Spleen (tissue), 11 donors: ENCODE measurements at regions not wholly inside any gene's neighbourhood (a gene's known extent, or its start where the extent isn't known, plus 50 kb on each side); places are given as distances from the start of the nearest gene placed in this dataset.

Experiments
- DNase-seq: peaks from one replicate; pipeline ENCODE4 v3.0.0-alpha.2; 2020
- H3K27ac ChIP-seq, 8 donors: fragments of 200-600 bp; sonication (generic) in 7 of 8; 1 replicate in 4 of 8; 2 replicates in 4 of 8; pipeline versions ENCODE4 v1.5.0 to v1.8.0; 2016 to 2021; ENCODE audit warnings: inconsistent platforms in 4 of 8, mild to moderate bottlenecking in 4 of 8, moderate library complexity in 1 of 8
- H3K27me3 ChIP-seq, 7 donors: fragments of 200-600 bp; sonication (generic) in 6 of 7; replicated peaks in 1 of 7; 1 replicate in 4 of 7; 2 replicates in 3 of 7; pipeline versions ENCODE4 v1.5.0 to v1.8.0; 2016 to 2021; ENCODE audit warnings: inconsistent platforms in 3 of 7, mild to moderate bottlenecking in 1 of 7
- H3K36me3 ChIP-seq, 6 donors: fragments of 200-600 bp; sonication (generic) in 5 of 6; 1 replicate in 4 of 6; 2 replicates in 2 of 6; pipeline versions ENCODE4 v1.5.0 to v1.8.0; 2016 to 2021; ENCODE audit warnings: inconsistent platforms in 2 of 6
- H3K4me1 ChIP-seq, 6 donors: fragments of 200-600 bp; sonication (generic) in 5 of 6; 1 replicate in 3 of 6; 2 replicates in 3 of 6; pipeline versions ENCODE4 v1.5.0 to v1.8.0; 2016 to 2021; ENCODE audit warnings: inconsistent platforms in 3 of 6
- H3K4me3 ChIP-seq, 8 donors: fragments of 200-600 bp; sonication (generic) in 7 of 8; 1 replicate in 4 of 8; 2 replicates in 4 of 8; pipeline versions ENCODE4 v1.5.0 to v1.8.0; 2016 to 2021; ENCODE audit warnings: inconsistent platforms in 4 of 8, mild to moderate bottlenecking in 4 of 8, moderate library complexity in 2 of 8
- H3K9me3 ChIP-seq, 8 donors: fragments of 200-600 bp; sonication (generic) in 7 of 8; 1 replicate in 4 of 8; 2 replicates in 4 of 8; pipeline versions ENCODE4 v1.5.0 to v1.8.0; 2016 to 2021; ENCODE audit warnings: inconsistent platforms in 4 of 8
- POLR2A ChIP-seq, 3 donors: fragments of 450-650 bp; IDR thresholded peaks; one replicate each; pipeline ENCODE4 v1.5.1; 2017; ENCODE audit warnings: antibody characterized with exemption in 3 of 3, mild to moderate bottlenecking in 1 of 3
- POLR2AphosphoS5 ChIP-seq, 3 donors: sonication (generic); formaldehyde crosslinking; IDR thresholded peaks; one replicate each; pipeline ENCODE4 v1.5.1; 2017; ENCODE audit warnings: antibody characterized with exemption in 3 of 3
- WGBS, 5 donors: extraction: QIAGEN DNeasy Blood & Tissue Kit in 3 of 5; methylation state at CpG; one replicate each; pipeline versions ENCODE4 v1.1.5 to v1.1.7; 2013 to 2018; 5-methylcytosine and 5-hydroxymethylcytosine counted together
- intact Hi-C: fragments of 100-400 bp; cut with DNase I; formaldehyde crosslinking; loops from one replicate; pipeline ENCODE4 v1.15.0; 2023; ENCODE audit warnings: low total_unique reads
- TF ChIP-seq, protein P1 (sequence below), 11 experiments: fragments of 200-600 bp in 7 of 11; fragments of 450-650 bp in 4 of 11; sonication (generic) in 4 of 11; IDR thresholded peaks in 8 of 11; conservative IDR thresholded peaks in 3 of 11; 1 replicate in 7 of 11; 2 replicates in 4 of 11; pipeline versions ENCODE4 v1.4.0 to v1.8.0; 2016 to 2021; ENCODE audit warnings: antibody characterized with exemption in 11 of 11, inconsistent platforms in 4 of 11, mild to moderate bottlenecking in 1 of 11
- donor health status: healthy with polysubstance abuse.
- donor health status: DM: no; HTN: no; CAD: no; lungs with moderate emphysema.
- donor health status: DM: no; HTN: no; CAD: no.
- donor health status: Bipolar disorder and iron deficiency.
- donor health status: healthy.
- donor health status: DM: no; HTN: no; CAD: no.
- donor health status: DM: yes; HTN: yes; CAD: no.

DNA sequence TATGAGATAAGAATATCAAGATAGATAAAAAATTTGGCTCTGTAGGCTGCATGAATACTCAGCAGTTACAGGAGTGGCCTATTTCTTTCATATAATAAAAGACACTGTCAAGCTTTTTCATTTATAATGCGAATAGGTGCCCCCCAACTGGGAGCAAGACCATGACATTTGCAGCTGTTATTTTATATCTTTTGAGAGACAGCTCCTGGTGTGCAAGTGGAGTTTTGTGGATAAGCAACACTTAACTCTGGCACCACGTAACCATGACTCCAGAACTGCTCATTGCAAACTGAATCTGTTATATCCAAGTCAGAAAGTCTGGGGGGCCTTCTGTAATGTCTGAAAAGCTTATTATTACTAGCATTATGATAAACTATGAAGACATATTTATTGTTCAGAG is 1372.4 kb downstream of the C4orf33 start:
- no peaks in the 10 kb centered on the region for H3K4me1 ChIP-seq
- H3K36me3 ChIP-seq, result no peaks in the 10 kb centered on the region
- H3K4me3 ChIP-seq, result no peak overlapping the region
- H3K9me3 ChIP-seq, result no peaks in the 10 kb centered on the region
- TF ChIP-seq POLR2A (IDR thresholded peaks at IDR 0.05), result no peak
- no peak for TF ChIP-seq POLR2AphosphoS5 (IDR thresholded peaks at IDR 0.05)
- TF ChIP-seq, protein P1, sequence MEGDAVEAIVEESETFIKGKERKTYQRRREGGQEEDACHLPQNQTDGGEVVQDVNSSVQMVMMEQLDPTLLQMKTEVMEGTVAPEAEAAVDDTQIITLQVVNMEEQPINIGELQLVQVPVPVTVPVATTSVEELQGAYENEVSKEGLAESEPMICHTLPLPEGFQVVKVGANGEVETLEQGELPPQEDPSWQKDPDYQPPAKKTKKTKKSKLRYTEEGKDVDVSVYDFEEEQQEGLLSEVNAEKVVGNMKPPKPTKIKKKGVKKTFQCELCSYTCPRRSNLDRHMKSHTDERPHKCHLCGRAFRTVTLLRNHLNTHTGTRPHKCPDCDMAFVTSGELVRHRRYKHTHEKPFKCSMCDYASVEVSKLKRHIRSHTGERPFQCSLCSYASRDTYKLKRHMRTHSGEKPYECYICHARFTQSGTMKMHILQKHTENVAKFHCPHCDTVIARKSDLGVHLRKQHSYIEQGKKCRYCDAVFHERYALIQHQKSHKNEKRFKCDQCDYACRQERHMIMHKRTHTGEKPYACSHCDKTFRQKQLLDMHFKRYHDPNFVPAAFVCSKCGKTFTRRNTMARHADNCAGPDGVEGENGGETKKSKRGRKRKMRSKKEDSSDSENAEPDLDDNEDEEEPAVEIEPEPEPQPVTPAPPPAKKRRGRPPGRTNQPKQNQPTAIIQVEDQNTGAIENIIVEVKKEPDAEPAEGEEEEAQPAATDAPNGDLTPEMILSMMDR (IDR thresholded peaks at IDR 0.05 in 8 of 11, conservative IDR thresholded peaks at IDR 0.05 in 3 of 11), result no peak
- intact Hi-C loops, result no loop called here
- WGBS, 5 donors, result 66 to 83% (median 69%) methylated on average over 2 of the region's 2 CpGs
- no peak for DNase-seq
- no peak overlapping the region for H3K27ac ChIP-seq
- H3K27me3 ChIP-seq, result no peaks in the 10 kb centered on the region

DNA sequence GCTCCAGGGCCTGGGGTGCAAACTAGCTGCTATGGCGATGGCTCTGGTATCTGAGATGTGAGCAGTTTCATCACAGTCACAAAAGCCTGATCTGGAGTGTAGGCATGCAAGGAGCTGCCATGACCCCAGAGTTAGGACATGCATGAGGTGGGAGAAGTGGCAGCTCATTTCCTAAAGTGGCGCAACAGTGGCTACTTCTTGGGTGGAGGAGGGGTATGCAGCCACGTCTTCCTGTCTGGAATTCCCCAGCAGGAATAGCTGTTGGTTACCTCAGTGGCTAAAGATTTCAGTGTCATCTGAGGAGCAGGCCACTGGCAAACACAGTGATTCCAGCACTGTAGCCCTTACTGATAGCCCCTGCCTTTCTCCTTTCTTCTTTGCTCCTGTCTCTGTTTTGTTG is 1382.5 kb downstream of the C4orf33 start:
- Histone ChIP-seq H3K4me3 (no peak overlapping the region), H3K9me3 (no peaks in the 10 kb centered on the region), H3K36me3 (no peaks in the 10 kb centered on the region), H3K4me1 (no peaks in the 10 kb centered on the region), H3K27ac (no peak overlapping the region), H3K27me3 (no peaks in the 10 kb centered on the region)
- no peak for TF ChIP-seq POLR2A (IDR thresholded peaks at IDR 0.05)
- TF ChIP-seq, protein P1 (IDR thresholded peaks at IDR 0.05 in 8 of 11, conservative IDR thresholded peaks at IDR 0.05 in 3 of 11), result no peak
- TF ChIP-seq POLR2AphosphoS5 (IDR thresholded peaks at IDR 0.05), result no peak
- intact Hi-C loops, result no loop called here
- no peak for DNase-seq
- 66 to 85% (median 70%) methylated on average over 3 of the region's 3 CpGs for WGBS, 5 donors

DNA sequence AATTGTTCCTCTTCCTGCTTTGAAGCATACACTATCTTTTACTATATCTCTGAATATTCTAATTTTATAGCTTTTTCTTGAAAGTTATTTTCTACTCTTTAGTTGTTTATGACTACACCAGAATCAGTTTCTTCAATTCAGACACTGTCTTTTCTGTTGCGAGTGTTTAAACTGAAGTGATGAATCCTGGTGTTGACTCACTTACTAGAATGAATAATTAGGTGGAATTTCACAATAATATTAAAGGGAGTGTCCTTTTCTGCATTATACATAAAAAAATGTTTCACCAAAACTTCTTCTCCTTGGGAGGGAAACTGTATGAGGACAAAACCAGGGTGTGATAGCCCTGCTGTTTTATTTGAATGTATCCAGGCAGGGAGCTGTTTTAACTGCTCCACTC is 1383.1 kb downstream of the C4orf33 start:
- Histone ChIP-seq H3K27me3 (no peaks in the 10 kb centered on the region), H3K27ac (no peak overlapping the region), H3K4me3 (no peak overlapping the region), H3K9me3 (no peaks in the 10 kb centered on the region), H3K4me1 (no peaks in the 10 kb centered on the region), H3K36me3 (no peaks in the 10 kb centered on the region)
- no peak for DNase-seq
- TF ChIP-seq, protein P1 (IDR thresholded peaks at IDR 0.05 in 8 of 11, conservative IDR thresholded peaks at IDR 0.05 in 3 of 11), result no peak
- TF ChIP-seq POLR2AphosphoS5 (IDR thresholded peaks at IDR 0.05), result no peak
- no peak for TF ChIP-seq POLR2A (IDR thresholded peaks at IDR 0.05)
- 75 to 88% (median 85%) methylated on average over 1 of the region's 1 CpG for WGBS, 5 donors
- intact Hi-C loops, result no loop called here

DNA sequence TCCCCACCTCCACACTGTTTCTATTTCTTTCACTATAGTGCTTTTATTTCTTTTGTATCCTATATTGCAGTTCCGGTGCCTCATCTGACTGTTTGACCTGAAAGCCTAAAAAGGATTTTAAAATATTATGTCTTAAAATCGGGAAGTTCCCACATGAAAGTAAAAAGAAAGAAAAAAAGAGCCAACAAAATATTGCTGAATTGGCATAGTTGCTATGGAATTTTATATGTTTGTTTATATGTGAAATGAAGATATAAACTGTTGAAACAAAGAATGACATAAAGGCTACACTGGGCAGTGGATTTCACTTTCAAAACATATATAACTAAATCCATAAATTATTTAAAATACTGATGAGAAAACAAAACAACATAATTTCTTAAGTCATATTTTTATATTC is 1383.7 kb downstream of the C4orf33 start:
- 63 to 87% (median 82%) methylated on average over 2 of the region's 2 CpGs for WGBS, 5 donors
- DNase-seq, result no peak
- Histone ChIP-seq H3K27me3 (no peaks in the 10 kb centered on the region), H3K9me3 (no peaks in the 10 kb centered on the region), H3K36me3 (no peaks in the 10 kb centered on the region), H3K4me1 (no peaks in the 10 kb centered on the region), H3K27ac (no peak overlapping the region), H3K4me3 (no peak overlapping the region)
- TF ChIP-seq, protein P1 (IDR thresholded peaks at IDR 0.05 in 8 of 11, conservative IDR thresholded peaks at IDR 0.05 in 3 of 11), result no peak
- TF ChIP-seq POLR2AphosphoS5 (IDR thresholded peaks at IDR 0.05) (no peak), POLR2A (IDR thresholded peaks at IDR 0.05) (no peak)
- intact Hi-C loops, result no loop called here
